GM21825 (cell line): ENCODE measurements at regions not wholly inside any gene's neighbourhood (a gene's known extent, or its start where the extent isn't known, plus 50 kb on each side); places are given as distances from the start of the nearest gene placed in this dataset.
"Not testable (repeated sequence)": the region's sequence is repeated elsewhere in the genome, so short reads cannot be mapped to it uniquely, and the experiment has no call there.

Experiments used
- ATAC-seq: cut with Tn5 transposase; IDR thresholded peaks from one replicate; pipeline ENCODE4 v1.9.1; 2021; ENCODE audit warnings: mild to moderate bottlenecking, moderate library complexity; ENCODE audit not compliant: unreplicated experiment

DNA sequence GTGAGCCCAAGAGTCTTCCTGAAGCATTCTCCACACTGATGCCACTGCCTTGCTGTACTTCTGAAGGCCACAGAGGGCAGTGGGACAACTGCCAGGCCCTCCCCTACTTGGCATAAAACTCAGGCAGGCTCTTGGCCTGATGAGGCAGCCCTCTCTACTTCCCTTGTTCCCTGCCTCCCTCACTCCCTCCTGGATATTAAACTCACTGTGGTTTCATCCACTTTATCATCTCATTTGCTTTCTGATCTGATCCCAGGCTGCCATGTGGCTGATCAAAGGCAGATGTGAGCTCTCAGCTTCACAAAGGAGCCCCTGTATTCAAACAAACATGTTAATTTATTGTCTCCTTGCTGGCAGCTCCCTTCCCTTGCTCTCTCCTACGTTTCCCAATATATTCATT is 533.5 kb downstream of the IGSF11 start:
- no peak for ATAC-seq

- ATAC-seq: no peak
Observed at GRCh38 chr3:118504906-118505305, 529.7 kb downstream of the IGSF11 start.

DNA sequence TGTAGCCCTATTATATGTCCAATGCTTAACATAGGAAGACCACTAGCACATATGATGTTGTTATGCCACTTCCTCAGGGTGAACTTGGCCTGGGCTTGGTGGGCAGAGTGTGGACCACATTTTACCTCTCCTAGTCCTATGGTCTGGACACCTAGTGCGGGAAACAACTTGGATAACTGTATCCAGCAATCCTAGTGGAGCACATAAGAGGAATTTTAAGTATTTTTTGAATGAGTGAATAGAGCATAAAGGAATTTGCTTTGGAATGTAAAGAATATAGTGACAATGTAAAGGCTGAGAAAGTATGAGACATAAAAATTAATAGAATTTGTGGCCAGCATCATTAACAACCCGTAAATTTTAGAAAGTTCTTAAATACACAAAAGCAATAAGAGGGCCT is 528.9 kb downstream of the IGSF11 start:
- no peak for ATAC-seq

DNA sequence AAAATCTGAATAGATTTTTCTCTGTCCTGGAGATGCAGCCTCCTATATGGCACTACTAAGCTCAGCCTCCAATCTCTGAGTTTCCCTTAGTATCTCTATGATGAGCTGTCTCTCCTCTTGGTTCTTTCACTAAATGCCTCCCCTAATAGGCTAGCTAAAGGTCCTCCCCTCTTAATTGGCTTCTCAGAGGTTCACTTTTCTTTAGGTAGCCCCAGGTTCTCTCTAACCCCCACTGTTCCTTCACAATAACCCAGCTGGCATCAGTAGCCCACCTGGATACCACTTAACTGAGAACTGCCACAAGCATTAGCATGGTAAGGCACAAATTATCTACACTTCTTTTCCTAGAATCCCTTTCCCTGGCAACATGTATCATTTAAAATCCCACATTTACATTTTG is 523.2 kb downstream of the IGSF11 start:
- ATAC-seq: no peak

DNA sequence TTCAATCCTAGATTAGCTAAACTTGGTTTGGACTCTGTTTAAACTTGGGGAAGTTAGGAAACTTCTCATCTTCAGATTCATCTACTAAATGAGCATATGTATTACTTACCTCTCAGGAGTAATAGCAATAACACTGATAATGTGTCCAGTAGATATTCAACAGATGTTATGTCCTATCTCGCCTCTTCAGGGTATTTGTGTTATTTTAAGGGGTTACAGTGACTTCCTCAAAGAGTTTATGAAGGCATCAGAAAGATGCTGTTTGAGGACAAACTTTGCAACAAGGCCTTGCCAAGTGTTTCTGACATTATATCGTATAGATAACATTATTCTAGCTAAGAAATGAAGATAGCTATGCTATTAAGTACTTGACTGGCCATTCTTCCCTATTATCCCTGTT is 522.3 kb downstream of the IGSF11 start:
- no peak for ATAC-seq

- no peak for ATAC-seq
Observed at GRCh38 chr3:118525077-118525476, 509.6 kb downstream of the IGSF11 start.

DNA sequence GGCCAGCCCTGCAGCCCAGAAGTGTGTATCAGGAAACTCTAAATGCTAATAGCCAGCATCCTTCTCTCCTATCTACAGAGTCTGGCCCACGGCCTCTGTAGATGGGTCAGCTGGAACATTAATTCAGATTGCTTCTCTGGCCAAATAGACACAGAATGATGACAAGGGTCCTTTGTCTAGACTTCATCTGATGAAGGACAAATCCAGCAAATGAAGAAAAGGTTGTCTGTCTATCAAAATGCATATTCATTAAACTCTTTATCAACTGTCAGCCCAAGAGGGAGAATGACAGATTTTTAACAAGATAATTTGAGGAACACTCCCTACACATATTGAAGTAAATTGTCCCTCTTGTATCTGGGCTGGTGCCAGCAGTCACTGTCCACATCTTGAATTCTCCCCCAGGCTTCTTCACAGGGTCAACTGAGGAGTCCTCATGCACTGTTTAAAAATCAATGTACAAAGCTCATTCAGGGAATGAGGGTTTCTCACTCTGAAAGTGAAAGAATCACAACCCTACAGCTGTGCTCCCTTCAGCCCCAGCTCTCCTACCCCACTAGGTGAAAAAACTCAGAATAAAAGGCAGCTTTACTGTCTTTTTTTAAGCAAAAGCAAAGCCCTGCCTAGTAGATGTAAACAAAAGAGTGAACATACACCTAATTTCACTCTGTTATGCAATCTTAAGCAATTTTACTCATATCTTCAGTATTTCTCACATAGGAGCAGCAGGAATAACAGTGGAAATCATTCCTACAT is 507.7 kb downstream of the IGSF11 start:
- no peak for ATAC-seq

- ATAC-seq: no peak
Observed at GRCh38 chr3:118527514-118528044, 507.1 kb downstream of the IGSF11 start.

GRCh38 chr3:118529554-118529953 is 505.1 kb downstream of the IGSF11 start:
- ATAC-seq: no peak

DNA sequence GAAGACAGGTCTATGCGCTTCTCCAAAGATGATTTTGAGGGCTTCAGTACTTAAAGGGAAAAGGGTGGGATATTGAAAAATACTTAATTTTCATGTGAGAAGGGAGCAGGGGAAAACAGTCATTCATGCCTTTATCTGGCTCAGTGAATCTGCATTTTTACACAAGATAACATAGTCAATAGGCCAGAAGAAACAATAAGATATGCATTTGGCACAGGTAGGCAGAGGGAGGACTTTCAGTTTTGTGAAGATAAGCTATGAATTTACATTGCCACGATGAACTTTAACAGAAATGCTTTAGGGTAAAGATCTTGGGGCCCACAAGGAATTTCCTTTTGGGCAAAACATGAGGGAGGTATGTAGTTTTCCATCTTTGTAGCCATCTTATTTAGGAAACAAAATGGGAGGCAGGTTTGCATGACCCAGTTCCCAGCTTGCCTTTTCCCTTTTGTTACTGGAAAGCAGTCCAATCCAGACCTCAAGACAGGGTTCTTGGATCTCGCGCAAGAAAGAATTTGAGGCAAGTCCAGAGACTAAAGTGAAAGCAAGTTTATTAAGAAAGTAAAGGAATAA is 504.2 kb downstream of the IGSF11 start:
- ATAC-seq: no peak

GRCh38 chr3:118530927-118531356 is 503.7 kb downstream of the IGSF11 start:
- ATAC-seq: not testable (repeated sequence)

DNA sequence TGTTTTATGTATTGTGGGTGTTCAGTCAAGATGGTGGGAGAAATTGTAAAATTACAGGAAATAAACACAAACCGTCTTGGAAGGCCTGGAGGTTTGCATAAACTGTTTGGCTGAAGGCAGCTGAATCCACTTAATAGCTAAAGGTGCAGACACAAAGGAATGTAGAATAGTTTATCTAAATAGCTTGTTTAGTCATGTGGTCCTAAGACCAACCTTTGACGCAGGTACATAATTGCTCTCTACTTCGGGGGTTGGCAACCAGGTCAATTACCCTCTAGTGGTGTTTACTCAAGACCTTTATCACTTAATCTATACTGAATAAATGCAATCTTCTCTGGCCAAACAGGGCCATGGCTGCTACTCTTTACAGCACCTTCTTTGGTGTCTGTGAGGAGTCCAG is 502.8 kb downstream of the IGSF11 start:
- no peak for ATAC-seq

DNA sequence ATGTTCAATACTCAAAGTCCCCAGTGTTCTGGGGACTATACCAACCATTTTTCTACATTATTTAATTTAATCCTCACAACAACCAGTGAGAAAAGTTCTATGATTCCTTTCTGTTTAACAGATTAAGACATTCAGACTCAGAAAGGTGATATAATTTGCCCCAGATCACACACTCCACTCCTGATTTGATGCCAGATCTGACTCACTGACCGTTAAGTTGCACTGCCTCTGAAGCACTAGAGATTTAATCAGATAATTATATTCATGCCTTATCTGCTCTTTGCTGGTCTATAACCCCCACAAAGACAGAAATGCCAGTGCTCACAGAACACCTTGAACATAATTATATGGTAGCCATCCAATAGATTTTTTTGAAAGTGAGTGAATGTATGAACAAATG is 501.0 kb downstream of the IGSF11 start:
- ATAC-seq: no peak

GRCh38 chr3:118534519-118534918 is 500.1 kb downstream of the IGSF11 start:
- ATAC-seq: no peak

DNA sequence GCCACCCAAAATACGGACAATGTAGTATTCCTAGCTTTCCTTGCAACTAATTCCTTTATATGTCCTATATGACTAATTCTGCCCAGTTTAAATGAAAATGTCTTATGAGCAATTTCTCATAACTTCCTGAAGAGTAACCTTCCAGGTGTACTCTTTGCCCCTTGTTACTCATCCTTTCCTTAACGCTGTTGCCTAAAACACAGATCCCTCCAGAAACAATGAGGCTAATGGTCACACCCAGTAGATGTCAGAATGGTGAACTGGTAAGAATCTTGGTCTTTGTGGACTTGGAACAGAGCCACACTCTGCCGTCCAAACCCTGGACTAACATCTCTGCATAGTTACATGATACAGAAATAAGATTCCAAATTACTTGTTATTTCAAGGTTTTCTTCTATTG is 497.9 kb downstream of the IGSF11 start:
- ATAC-seq: no peak

- no peak for ATAC-seq
Observed at GRCh38 chr3:118537454-118537853, 497.2 kb downstream of the IGSF11 start.

- no peak for ATAC-seq
Observed at GRCh38 chr3:118538187-118538586, 496.5 kb downstream of the IGSF11 start.

DNA sequence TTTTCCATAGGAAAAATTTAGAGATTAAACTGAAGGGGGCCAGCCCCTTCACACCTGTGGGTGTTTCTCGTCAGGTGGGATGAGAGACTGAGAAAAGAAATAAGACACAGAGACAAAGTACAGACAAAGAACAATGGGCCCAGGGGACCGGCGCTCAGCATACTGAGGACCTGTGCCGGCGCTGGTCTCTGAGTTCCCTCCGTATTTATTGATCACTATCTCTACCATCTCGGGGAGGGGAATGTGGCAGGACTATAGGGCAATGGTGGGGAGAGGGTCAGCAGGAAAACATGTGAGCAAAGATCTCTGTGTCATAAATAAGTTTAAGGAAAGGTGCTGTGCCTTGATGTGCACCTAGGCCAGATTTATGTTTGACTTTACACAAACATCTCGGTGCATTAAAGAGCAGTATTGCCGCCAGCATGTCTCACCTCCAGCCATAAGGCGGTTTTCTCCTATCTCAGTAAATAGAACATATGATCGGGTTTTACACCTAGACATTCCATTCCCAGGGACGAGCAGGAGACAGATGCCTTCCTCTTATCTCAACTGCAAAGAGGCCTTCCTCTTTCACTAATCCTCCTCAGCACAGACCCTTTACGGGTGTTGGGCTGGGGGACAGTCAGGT is 494.7 kb downstream of the IGSF11 start:
- ATAC-seq: not testable (repeated sequence)

DNA sequence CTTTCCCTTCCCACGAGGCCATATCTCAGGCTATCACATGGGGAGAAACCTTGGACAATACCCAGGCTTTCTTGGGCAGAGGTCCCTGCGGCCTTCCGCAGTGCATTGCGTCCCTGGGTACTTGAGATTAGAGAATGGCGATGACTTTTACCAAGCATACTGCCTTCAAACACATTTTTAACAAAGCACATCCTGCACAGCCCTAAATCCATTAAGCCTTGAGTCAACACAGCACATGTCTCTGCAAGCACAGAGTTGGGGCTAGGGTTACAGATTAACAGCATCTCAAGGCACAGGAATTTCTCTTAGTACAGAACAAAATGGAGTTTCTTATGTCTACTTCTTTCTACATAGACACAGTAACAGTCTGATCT is 494.2 kb downstream of the IGSF11 start:
- not testable (repeated sequence) for ATAC-seq

DNA sequence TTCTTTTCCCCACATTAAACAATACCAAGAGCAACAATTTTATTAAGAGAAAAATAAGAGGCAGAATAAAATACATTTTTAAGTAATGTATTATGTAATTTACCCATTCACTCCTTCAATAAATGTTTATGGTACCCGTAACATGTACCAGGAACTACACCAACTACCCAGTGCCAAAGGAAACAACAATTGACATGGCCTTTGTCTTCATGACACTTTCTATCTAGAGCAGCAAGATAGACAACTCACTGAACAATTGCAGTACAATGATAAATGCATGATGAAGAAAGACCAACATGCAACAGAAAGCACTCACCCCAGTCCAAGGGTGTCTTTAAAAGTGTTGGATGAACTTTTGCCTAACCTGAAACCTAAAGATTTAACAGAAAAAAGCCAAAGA is 493.8 kb downstream of the IGSF11 start:
- ATAC-seq: no peak

GRCh38 chr3:118541796-118542195 is 492.9 kb downstream of the IGSF11 start:
- no peak for ATAC-seq

DNA sequence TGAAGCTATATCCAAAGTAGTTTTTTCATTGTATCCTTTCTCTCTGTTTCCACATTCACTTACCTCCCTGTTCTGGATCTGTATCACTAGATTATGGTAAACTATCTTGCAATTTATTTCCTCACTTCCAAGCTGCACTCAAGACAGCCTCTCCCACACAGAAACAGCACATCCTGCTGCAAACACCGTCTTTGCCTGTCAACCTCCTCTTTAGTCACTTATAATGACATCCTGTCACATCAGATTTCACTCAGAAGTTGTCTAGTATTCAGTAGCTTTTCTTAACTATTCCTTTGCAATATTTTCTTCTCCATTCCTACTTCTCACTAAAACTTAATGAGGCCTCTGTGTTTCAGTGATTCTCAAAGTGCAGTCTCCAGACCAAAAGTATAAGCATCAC is 490.8 kb downstream of the IGSF11 start:
- no peak for ATAC-seq
